ENCODE measurements at regions not wholly inside any gene's neighbourhood (a gene's known extent, or its start where the extent isn't known, plus 50 kb on each side); places are given as distances from the start of the nearest gene placed in this dataset.

DNA sequence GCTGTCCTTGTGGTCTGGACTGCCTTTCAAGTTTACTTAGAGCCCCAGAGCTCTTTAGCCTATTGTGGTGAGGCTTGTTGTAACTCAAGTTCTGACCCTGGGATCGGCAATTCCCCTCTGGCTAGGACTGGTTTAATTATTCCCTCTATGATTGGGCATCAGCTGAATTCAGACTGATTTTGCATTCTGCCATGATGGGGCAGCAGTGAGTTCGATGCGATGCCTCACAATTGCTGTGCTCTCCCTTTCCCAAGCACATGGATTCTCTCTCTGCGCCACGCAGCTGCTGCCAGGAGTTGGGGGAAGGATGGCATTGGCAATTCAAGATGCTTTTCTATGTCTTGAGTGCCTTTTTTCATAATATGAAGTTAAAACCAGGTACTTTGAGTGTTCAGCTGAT, 327.8 kb upstream of the CXorf51B start:
- no peak for DNase-seq
- Mint-ChIP-seq H3K4me3 (no peak overlapping the region), H3K9me3 (peaks cover 0 to 8% (median 2%) of the 10 kb centered on the region in 8 donors), H3K27me3 (no peaks in the 10 kb centered on the region), H3K27ac (no peak overlapping the region), H3K36me3 (no peaks in the 10 kb centered on the region), H3K4me1 (no peaks in the 10 kb centered on the region)
- Histone ChIP-seq H3K4me3 (ENCODE audit: low read length in 2 of 2) (no peak overlapping the region), H3K27ac (ENCODE audit: low read depth, low read length) (no peak overlapping the region), H3K27me3 (ENCODE audit: insufficient read depth, low read length) (no peaks in the 10 kb centered on the region), H3K4me1 (ENCODE audit: insufficient read depth, low read length) (no peaks in the 10 kb centered on the region), H3K36me3 (ENCODE audit: insufficient read depth, low read length) (no peaks in the 10 kb centered on the region), H3K9me3 (ENCODE audit: control insufficient read depth in 1 of 2, low read length in 2 of 2) (no peaks in the 10 kb centered on the region)
- intact Hi-C loops (cut with micrococcal nuclease): no loop called here
- ChIA-PET CTCF (ENCODE audit: partially characterized antibody) (no interaction called here), POLR2A (ENCODE audit: partially characterized antibody) (no interaction called here)

Data from CD4-positive, alpha-beta memory T cell (primary cell).